Progenitor cell of endocrine pancreas (in vitro differentiated cells): ENCODE measurements at regions not wholly inside any gene's neighbourhood (a gene's known extent, or its start where the extent isn't known, plus 50 kb on each side); places are given as distances from the start of the nearest gene placed in this dataset.
"Not testable (repeated sequence)": the region's sequence is repeated elsewhere in the genome, so short reads cannot be mapped to it uniquely, and the experiment has no call there.

Experiments
- DNase-seq: peaks from one replicate; pipeline ENCODE4 v3.0.0; 2021; ENCODE audit warnings: low spot score; ENCODE audit not compliant: unreplicated experiment
- H3K27ac Mint-ChIP-seq: 2 replicates; pipeline ENCODE4 v1.8.0; 2021; ENCODE audit warnings: mild to moderate bottlenecking, moderate library complexity, mixed read lengths
- H3K27me3 Mint-ChIP-seq: 2 replicates; pipeline ENCODE4 v1.8.0; 2021; ENCODE audit warnings: mixed read lengths
- H3K36me3 Mint-ChIP-seq: 2 replicates; pipeline ENCODE4 v1.8.0; 2022; ENCODE audit warnings: mixed read lengths; ENCODE audit not compliant: insufficient read depth
- H3K4me1 Mint-ChIP-seq: 2 replicates; pipeline ENCODE4 v1.8.0; 2021; ENCODE audit warnings: low read depth, mixed read lengths
- H3K4me3 Mint-ChIP-seq: 2 replicates; pipeline ENCODE4 v1.8.0; 2021; ENCODE audit warnings: low read depth, mild to moderate bottlenecking, moderate library complexity, mixed read lengths
- H3K9me3 Mint-ChIP-seq: 2 replicates; pipeline ENCODE4 v1.8.0; 2021; ENCODE audit warnings: low read depth, mixed read lengths
- TF ChIP-seq, protein P1 (sequence below): fragments of 200-600 bp; sonication (generic); IDR thresholded peaks from one replicate; pipeline ENCODE4 v1.5.0; 2021; ENCODE audit warnings: antibody characterized with exemption, mild to moderate bottlenecking; ENCODE audit not compliant: unreplicated experiment

- Mint-ChIP-seq H3K36me3 (no peaks in the 10 kb centered on the region), H3K27me3 (peaks cover 15% of the 10 kb centered on the region), H3K9me3 (no peaks in the 10 kb centered on the region), H3K4me1 (no peaks in the 10 kb centered on the region), H3K4me3 (no peak overlapping the region), H3K27ac (no peak overlapping the region)
- TF ChIP-seq, protein P1, sequence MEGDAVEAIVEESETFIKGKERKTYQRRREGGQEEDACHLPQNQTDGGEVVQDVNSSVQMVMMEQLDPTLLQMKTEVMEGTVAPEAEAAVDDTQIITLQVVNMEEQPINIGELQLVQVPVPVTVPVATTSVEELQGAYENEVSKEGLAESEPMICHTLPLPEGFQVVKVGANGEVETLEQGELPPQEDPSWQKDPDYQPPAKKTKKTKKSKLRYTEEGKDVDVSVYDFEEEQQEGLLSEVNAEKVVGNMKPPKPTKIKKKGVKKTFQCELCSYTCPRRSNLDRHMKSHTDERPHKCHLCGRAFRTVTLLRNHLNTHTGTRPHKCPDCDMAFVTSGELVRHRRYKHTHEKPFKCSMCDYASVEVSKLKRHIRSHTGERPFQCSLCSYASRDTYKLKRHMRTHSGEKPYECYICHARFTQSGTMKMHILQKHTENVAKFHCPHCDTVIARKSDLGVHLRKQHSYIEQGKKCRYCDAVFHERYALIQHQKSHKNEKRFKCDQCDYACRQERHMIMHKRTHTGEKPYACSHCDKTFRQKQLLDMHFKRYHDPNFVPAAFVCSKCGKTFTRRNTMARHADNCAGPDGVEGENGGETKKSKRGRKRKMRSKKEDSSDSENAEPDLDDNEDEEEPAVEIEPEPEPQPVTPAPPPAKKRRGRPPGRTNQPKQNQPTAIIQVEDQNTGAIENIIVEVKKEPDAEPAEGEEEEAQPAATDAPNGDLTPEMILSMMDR, result no peak
- DNase-seq, result no peak
Observed at GRCh38 chr19:29886586-29886985, 55.5 kb upstream of the URI1 start.

DNA sequence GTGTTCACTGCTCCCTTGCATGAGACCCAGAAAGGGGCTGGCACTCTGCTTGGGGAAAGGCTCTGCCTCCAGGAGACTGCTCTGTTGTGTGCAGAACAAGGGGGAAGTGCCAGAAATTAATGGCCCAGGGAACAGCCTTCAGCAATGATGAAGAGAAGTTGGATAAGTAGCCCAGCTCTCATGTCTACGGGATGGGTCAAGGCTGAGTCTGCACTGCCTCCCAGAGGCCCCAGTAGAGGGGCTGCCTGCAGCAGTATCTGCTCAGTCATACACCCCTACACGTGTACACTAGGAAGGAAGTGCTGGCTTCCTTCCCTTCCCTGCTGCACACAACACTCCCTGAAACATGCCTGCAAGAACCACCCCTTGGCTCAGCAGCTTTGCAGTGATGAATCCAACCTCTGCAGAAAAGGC, 54.6 kb upstream of the URI1 start:
- Mint-ChIP-seq H3K4me3 (no peak overlapping the region), H3K36me3 (no peaks in the 10 kb centered on the region), H3K27me3 (peaks cover 18% of the 10 kb centered on the region), H3K4me1 (no peaks in the 10 kb centered on the region), H3K9me3 (no peaks in the 10 kb centered on the region), H3K27ac (no peak overlapping the region)
- DNase-seq, result no peak
- TF ChIP-seq, protein P1, result no peak

DNA sequence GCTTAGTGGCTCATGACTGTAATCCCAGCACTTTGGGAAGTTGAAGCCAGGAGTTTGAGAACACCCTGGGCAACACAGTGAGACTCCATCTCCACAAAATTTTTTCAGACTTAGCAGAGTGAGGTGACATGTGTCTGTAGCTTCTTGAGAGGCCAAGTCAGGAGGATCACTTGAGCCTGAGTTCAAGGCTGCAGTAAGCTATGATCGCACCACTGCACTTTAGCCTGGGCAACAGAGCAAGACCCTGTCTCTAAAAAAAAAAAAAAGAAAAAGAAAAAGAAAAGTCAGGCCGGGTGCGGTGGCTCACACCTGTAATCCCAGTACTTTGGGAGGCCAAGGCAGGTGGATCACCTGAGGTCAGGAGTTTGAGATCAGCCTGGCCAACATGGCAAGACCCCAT, 54.0 kb upstream of the URI1 start:
- not testable (repeated sequence) for H3K4me1 Mint-ChIP-seq, DNase-seq, H3K9me3 Mint-ChIP-seq, H3K36me3 Mint-ChIP-seq, H3K27ac Mint-ChIP-seq, H3K4me3 Mint-ChIP-seq
- peaks cover 18% of the 10 kb centered on the region for H3K27me3 Mint-ChIP-seq

DNA sequence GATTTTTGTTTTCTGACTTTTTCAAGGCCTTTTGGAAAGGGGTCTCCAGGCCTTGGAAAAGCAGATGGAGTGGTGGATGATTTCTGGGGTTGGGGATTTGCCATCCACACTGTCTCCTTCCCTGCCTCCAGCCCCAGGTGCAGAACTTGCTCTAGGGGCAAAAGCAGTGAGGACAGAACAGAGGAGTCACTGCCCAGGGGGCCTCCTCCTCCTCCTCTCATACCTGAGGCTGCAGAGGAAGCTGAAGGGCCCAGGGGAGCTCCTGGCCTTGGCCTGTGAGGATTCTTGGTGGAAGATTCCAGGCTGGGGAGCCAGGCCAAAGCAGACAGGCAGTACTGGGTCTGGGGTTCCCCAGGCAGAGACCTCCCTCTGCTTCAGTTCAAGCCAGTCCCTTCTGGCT, 52.3 kb upstream of the URI1 start:
- no peaks in the 10 kb centered on the region for H3K4me1 Mint-ChIP-seq
- H3K27ac Mint-ChIP-seq, result no peak overlapping the region
- H3K36me3 Mint-ChIP-seq, result no peaks in the 10 kb centered on the region
- DNase-seq, result no peak
- peaks cover 10% of the 10 kb centered on the region for H3K27me3 Mint-ChIP-seq
- H3K9me3 Mint-ChIP-seq, result no peaks in the 10 kb centered on the region
- H3K4me3 Mint-ChIP-seq, result no peak overlapping the region
- TF ChIP-seq, protein P1, result no peak

GRCh38 chr19:29890392-29890791, 51.6 kb upstream of the URI1 start:
- Mint-ChIP-seq H3K9me3 (no peaks in the 10 kb centered on the region), H3K27me3 (peaks cover 10% of the 10 kb centered on the region), H3K4me1 (no peaks in the 10 kb centered on the region), H3K36me3 (no peaks in the 10 kb centered on the region), H3K4me3 (no peak overlapping the region), H3K27ac (no peak overlapping the region)
- no peak for DNase-seq
- TF ChIP-seq, protein P1, result no peak
